Fibroblast of mammary gland (primary cell): ENCODE measurements at regions not wholly inside any gene's neighbourhood (a gene's known extent, or its start where the extent isn't known, plus 50 kb on each side); places are given as distances from the start of the nearest gene placed in this dataset.

Experiments
- DNase-seq: peaks from one replicate; pipeline ENCODE4 v3.0.0-alpha.2; 2010; ENCODE audit warnings: low read depth
- H3K4me3 ChIP-seq: 2 replicates; pipeline ENCODE4 v1.5.1; 2011; ENCODE audit warnings: low read depth, mild to moderate bottlenecking, low read length, moderate library complexity; ENCODE audit not compliant: control insufficient read depth
- TF ChIP-seq, protein P1 (sequence below): conservative IDR thresholded peaks from 2 replicates; pipeline ENCODE4 v1.5.1; 2011; ENCODE audit warnings: low read depth, low read length, inconsistent platforms; ENCODE audit not compliant: control insufficient read depth, insufficient read depth

DNA sequence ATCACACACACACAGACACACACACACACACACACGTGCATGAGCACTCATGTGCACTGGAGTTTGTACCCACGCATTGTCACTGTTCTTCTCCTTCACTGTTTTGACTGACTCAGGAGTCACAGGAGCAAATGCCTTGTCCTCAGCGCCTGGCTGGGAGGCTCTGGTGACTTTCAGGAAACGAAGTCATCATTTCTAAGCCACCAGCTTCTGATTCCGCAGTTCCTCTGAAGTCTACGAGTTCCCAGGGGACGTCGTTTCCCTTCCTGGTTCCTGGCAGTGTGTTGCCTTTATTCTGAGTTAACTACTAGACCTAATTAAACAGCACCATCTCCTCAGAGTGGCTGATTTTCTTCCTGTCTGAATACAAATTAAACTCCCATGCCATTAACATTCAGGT, 82.2 kb upstream of the PMEPA1 start:
- TF ChIP-seq, protein P1, sequence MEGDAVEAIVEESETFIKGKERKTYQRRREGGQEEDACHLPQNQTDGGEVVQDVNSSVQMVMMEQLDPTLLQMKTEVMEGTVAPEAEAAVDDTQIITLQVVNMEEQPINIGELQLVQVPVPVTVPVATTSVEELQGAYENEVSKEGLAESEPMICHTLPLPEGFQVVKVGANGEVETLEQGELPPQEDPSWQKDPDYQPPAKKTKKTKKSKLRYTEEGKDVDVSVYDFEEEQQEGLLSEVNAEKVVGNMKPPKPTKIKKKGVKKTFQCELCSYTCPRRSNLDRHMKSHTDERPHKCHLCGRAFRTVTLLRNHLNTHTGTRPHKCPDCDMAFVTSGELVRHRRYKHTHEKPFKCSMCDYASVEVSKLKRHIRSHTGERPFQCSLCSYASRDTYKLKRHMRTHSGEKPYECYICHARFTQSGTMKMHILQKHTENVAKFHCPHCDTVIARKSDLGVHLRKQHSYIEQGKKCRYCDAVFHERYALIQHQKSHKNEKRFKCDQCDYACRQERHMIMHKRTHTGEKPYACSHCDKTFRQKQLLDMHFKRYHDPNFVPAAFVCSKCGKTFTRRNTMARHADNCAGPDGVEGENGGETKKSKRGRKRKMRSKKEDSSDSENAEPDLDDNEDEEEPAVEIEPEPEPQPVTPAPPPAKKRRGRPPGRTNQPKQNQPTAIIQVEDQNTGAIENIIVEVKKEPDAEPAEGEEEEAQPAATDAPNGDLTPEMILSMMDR, result no peak
- DNase-seq, result no peak
- no peak overlapping the region for H3K4me3 ChIP-seq

DNA sequence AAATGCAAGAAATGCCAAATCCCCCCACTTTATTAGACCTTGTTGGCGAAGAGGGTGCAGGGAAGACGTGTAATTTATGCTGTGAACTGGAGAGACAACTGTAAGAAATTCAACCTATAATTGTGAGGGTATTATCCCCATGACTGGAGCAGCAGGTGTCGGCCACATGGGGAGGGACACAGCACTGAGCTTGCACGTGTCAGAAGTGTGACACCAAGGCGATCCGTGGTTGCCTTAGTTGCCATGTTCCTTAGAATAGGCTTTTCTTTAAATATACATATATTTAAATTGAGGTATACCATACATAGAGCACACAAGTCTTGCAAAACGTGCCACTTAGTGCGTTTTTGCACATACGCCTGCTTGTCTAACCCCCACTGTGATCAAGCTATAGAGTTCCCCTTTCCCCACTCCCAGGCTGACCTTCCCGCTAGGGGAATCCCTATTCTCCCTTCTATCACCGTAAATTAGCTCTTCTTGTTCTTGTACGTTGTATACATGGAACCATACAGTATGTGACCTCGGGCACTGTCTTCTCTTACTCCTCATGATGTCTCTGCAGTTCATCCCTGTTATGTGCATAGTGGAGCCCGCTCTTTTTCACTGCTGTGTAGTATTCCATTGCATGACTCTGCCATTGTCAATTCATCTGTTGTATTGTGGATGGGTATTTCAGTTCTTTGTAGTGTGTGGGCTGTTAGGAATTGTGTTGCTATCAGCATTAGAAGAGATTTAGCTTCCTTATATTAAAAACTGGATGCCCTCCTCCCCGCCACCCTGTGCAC, 81.6 kb upstream of the PMEPA1 start:
- TF ChIP-seq, protein P1, result no peak
- no peak overlapping the region for H3K4me3 ChIP-seq
- DNase-seq, result no peak

- DNase-seq, result no peak
- H3K4me3 ChIP-seq, result no peak overlapping the region
- TF ChIP-seq, protein P1, result no peak
These were observed 80.4 kb upstream of the PMEPA1 start for GRCh38 chr20:57790176-57790575.

GRCh38 chr20:57788936-57789613, 79.3 kb upstream of the PMEPA1 start:
- no peak for DNase-seq
- no peak overlapping the region for H3K4me3 ChIP-seq
- TF ChIP-seq, protein P1, result no peak

DNA sequence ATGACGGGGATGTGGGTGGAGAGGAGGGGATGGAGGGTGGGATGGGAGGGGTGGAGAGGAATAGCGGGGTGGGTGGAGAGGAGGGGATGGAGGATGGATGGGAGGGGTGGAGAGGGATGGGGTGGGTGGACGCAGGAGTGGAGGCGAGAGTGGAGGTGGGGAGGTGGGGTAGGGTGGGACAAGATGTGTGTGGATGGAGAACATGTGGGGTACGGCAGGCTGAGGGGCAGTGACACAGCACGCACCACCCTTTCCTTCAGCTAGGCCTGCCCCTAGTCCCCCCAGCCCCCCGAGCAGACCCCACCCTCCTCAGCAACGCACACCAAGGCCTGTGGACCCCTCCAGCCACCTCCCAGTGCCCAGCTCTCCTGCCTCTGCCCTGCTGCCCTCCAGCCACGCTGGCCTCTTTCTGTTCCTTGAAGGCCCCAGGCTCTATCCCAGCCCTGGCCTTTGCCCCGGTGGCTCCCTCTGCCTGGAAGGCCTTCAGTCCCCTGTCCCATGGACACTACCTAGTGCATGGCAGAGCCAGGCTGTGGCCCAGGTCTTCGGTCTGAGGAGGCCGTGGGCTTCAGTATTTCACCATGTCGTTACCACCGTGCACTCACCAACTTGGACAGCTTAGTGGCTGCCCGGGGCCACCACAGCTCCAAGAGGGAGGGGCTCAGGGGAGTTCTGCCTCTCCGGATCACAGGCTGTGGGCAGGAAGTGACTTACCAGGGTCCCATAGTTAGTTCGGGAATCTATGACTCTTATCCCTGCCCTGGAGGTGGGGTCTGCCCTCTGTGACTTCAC, 78.4 kb upstream of the PMEPA1 start:
- H3K4me3 ChIP-seq, result no peak overlapping the region
- TF ChIP-seq, protein P1, result no peak
- no peak for DNase-seq

GRCh38 chr20:57787151-57787989, 77.6 kb upstream of the PMEPA1 start:
- no peak for DNase-seq
- TF ChIP-seq, protein P1, result no peak

More at GRCh38 chr20:57787151-57787989, 77.6 kb upstream of the PMEPA1 start:
- no peak overlapping the region for H3K4me3 ChIP-seq
